IMR-90 (cell line): ENCODE measurements at regions not wholly inside any gene's neighbourhood (a gene's known extent, or its start where the extent isn't known, plus 50 kb on each side); places are given as distances from the start of the nearest gene placed in this dataset.

Experiments
- ATAC-seq: fragments of 200-7000 bp; cut with Tn5 transposase; 2 replicates; pipeline ENCODE4 v1.9.1; 2020; ENCODE audit warnings: low read depth, mild to moderate bottlenecking, moderate library complexity
- BruUV-seq: library from RNA; stranded (reverse); fragments of 400-500 nt; replicated peaks from 2 replicates; lab custom pipeline; 2021; lab: Mats Ljungman, UMichigan
- CTCF ChIA-PET: fragments of 300-600 bp; formaldehyde crosslinking; extraction: SDS; loops from one replicate; lab custom pipeline; 2021; ENCODE audit warnings: antibody characterized with exemption; lab: Yijun Ruan, JAX
- POLR2A ChIA-PET: fragments of 300-600 bp; sonication (Branson Sonifier 250); formaldehyde crosslinking; loops from one replicate; lab custom pipeline; 2022; ENCODE audit warnings: antibody characterized with exemption; ENCODE audit not compliant: unreplicated experiment; lab: Charles Lee
- DNase-seq: peaks from one replicate; pipeline ENCODE4 v3.0.0; 2013
- H2AFZ ChIP-seq: replicated peaks from 2 replicates; pipeline ENCODE3; 2013; ENCODE audit warnings: low read length, mild to moderate bottlenecking; ENCODE audit not compliant: poor library complexity
- H2AK5ac ChIP-seq: 2 replicates; pipeline ENCODE4 v1.6.1; 2013; ENCODE audit warnings: low read depth, low read length, inconsistent platforms
- H2AK9ac ChIP-seq: replicated peaks from 2 replicates; pipeline ENCODE3; 2013; ENCODE audit warnings: mild to moderate bottlenecking, low read depth, low read length, moderate library complexity; ENCODE audit not compliant: poor library complexity
- H2BK120ac ChIP-seq: 2 replicates; pipeline ENCODE4 v1.6.1; 2013; ENCODE audit warnings: low read depth, low read length, inconsistent platforms
- H2BK15ac ChIP-seq: 3 replicates; pipeline ENCODE4 v1.6.1; 2013; ENCODE audit warnings: low read depth, low read length, inconsistent platforms
- H2BK20ac ChIP-seq: 2 replicates; pipeline ENCODE4 v1.6.1; 2013; ENCODE audit warnings: low read depth, mild to moderate bottlenecking, inconsistent platforms, low read length, moderate library complexity
- H2BK5ac ChIP-seq: 2 replicates; pipeline ENCODE4 v1.6.1; 2013; ENCODE audit warnings: mild to moderate bottlenecking, low read depth, low read length, inconsistent platforms; ENCODE audit not compliant: poor library complexity, severe bottlenecking
- H3K14ac ChIP-seq: replicated peaks from 2 replicates; pipeline ENCODE4 v1.6.1; 2013; ENCODE audit warnings: low read depth, low read length, inconsistent platforms
- H3K18ac ChIP-seq: 2 replicates; pipeline ENCODE4 v1.6.1; 2013; ENCODE audit warnings: low read depth, low read length, control low read depth
- H3K23ac ChIP-seq: 2 replicates; pipeline ENCODE4 v1.6.1; 2013; ENCODE audit warnings: low read depth, low read length, inconsistent platforms
- H3K27ac ChIP-seq: 2 replicates; pipeline ENCODE4 v1.5.1; 2013; ENCODE audit warnings: mild to moderate bottlenecking, control low read depth, low read length; ENCODE audit not compliant: insufficient read depth
- H3K27me3 ChIP-seq: 2 replicates; pipeline ENCODE4 v1.6.1; 2013; ENCODE audit warnings: low read length; ENCODE audit not compliant: control insufficient read depth, insufficient read depth
- H3K36me3 ChIP-seq: 2 replicates; pipeline ENCODE4 v1.6.1; 2013; ENCODE audit warnings: low read length, mixed read lengths; ENCODE audit not compliant: control insufficient read depth, insufficient read depth
- H3K4ac ChIP-seq: 2 replicates; pipeline ENCODE4 v1.6.1; 2013; ENCODE audit warnings: low read depth, low read length, inconsistent platforms
- H3K4me1 ChIP-seq: 2 replicates; pipeline ENCODE4 v1.6.1; 2013; ENCODE audit warnings: low read length, mixed read lengths; ENCODE audit not compliant: control insufficient read depth, insufficient read depth
- H3K4me2 ChIP-seq: 2 replicates; pipeline ENCODE4 v1.6.1; 2013; ENCODE audit warnings: low read depth, mild to moderate bottlenecking, control low read depth, low read length, moderate library complexity
- H3K4me3 ChIP-seq: 2 replicates; pipeline ENCODE4 v1.5.1; 2013; ENCODE audit warnings: low read depth, mild to moderate bottlenecking, control low read depth, low read length, moderate library complexity; ENCODE audit not compliant: insufficient read depth
- H3K56ac ChIP-seq: 2 replicates; pipeline ENCODE4 v1.6.1; 2013; ENCODE audit warnings: low read length, inconsistent platforms; ENCODE audit not compliant: insufficient read depth; ENCODE audit errors: extremely low read depth
- H3K79me1 ChIP-seq, 2 experiments: 2 replicates each; pipeline ENCODE4 v1.6.1; 2013; ENCODE audit warnings: low read length in 2 of 2, inconsistent platforms in 1 of 2, low read depth in 1 of 2
- H3K9ac ChIP-seq: 2 replicates; pipeline ENCODE4 v1.6.1; 2013; ENCODE audit warnings: low read depth, low read length, control low read depth
- H3K9me1 ChIP-seq: 2 replicates; pipeline ENCODE4 v1.6.1; 2013; ENCODE audit warnings: low read length, inconsistent platforms; ENCODE audit not compliant: insufficient read depth
- H3K9me3 ChIP-seq: 2 replicates; pipeline ENCODE4 v1.6.1; 2013; ENCODE audit warnings: low read length; ENCODE audit not compliant: control insufficient read depth, insufficient read depth
- H4K20me1 ChIP-seq: 2 replicates; pipeline ENCODE4 v1.6.1; 2013; ENCODE audit warnings: low read length, inconsistent platforms; ENCODE audit not compliant: insufficient read depth
- H4K5ac ChIP-seq: 2 replicates; pipeline ENCODE4 v1.6.1; 2013; ENCODE audit warnings: mild to moderate bottlenecking, low read depth, low read length, control low read depth
- H4K8ac ChIP-seq, 2 experiments: 2 replicates each; pipeline ENCODE4 v1.6.1; 2013; ENCODE audit warnings: low read depth in 2 of 2, low read length in 2 of 2, control low read depth in 1 of 2, inconsistent platforms in 1 of 2
- H4K91ac ChIP-seq: 2 replicates; pipeline ENCODE4 v1.6.1; 2013; ENCODE audit warnings: low read depth, low read length, inconsistent platforms; ENCODE audit not compliant: insufficient read depth
- BHLHE40 ChIP-seq: fragments of 150-350 bp; IDR thresholded peaks from 2 replicates; pipeline ENCODE4 v1.6.1; 2016; ENCODE audit warnings: mild to moderate bottlenecking, low read depth, low read length
- CEBPB ChIP-seq: IDR thresholded peaks from 2 replicates; pipeline ENCODE4 v1.6.1; 2012; ENCODE audit warnings: low read depth, low read length, improper control_type of control experiment
- CHD1 ChIP-seq: IDR thresholded peaks from 2 replicates; pipeline ENCODE4 v1.6.1; 2012; ENCODE audit warnings: low read depth, low read length, improper control_type of control experiment
- MAFK ChIP-seq: IDR thresholded peaks from 2 replicates; pipeline ENCODE4 v1.6.1; 2012; ENCODE audit warnings: low read depth, low read length, improper control_type of control experiment
- MXI1 ChIP-seq: IDR thresholded peaks from 2 replicates; pipeline ENCODE4 v1.6.1; 2012; ENCODE audit warnings: low read depth, mild to moderate bottlenecking, low read length, moderate library complexity, borderline replicate concordance
- NFE2L2 ChIP-seq: fragments of 150-350 bp; IDR thresholded peaks from 2 replicates; pipeline ENCODE4 v1.6.1; 2016; ENCODE audit warnings: low read depth, mild to moderate bottlenecking, low read length
- POLR2A ChIP-seq: IDR thresholded peaks from 2 replicates; pipeline ENCODE4 v1.6.1; 2012; ENCODE audit warnings: mild to moderate bottlenecking, low read depth, low read length
- RAD21 ChIP-seq: IDR thresholded peaks from 2 replicates; pipeline ENCODE4 v1.6.1; 2012; ENCODE audit warnings: low read length, improper control_type of control experiment
- RCOR1 ChIP-seq: IDR thresholded peaks from 2 replicates; pipeline ENCODE4 v1.6.1; 2012; ENCODE audit warnings: mild to moderate bottlenecking, low read length, improper control_type of control experiment; ENCODE audit not compliant: insufficient replicate concordance
- RFX5 ChIP-seq: IDR thresholded peaks from 2 replicates; pipeline ENCODE4 v1.8.0; 2012; ENCODE audit warnings: low read depth, mild to moderate bottlenecking, low read length, moderate library complexity
- SMC3 ChIP-seq: fragments of 150-350 bp; IDR thresholded peaks from 2 replicates; pipeline ENCODE4 v1.6.1; 2016; ENCODE audit warnings: low read depth, mild to moderate bottlenecking, antibody characterized with exemption, low read length, moderate library complexity
- WGBS, 2 experiments: methylation state at CpG; one replicate each; pipeline versions ENCODE4 v1.1.5 to v1.1.7; 2013; ENCODE audit warnings: missing lambda C conversion rate in 2 of 2; ENCODE audit not compliant: insufficient read length in 1 of 2; ENCODE audit errors: extremely low coverage in 2 of 2; 5-methylcytosine and 5-hydroxymethylcytosine counted together
- dilution Hi-C: fragments of 300-500 bp; cut with HindIII; formaldehyde crosslinking; loops from one replicate; pipeline ENCODE4 v1.14.3; 2018; ENCODE audit warnings: low sequenced_read_pairs; ENCODE audit not compliant: unreplicated experiment
- in situ Hi-C: fragments of 300-500 bp; cut with MboI; formaldehyde crosslinking; loops from 3 replicates; pipeline ENCODE4 v1.14.3; 2019; ENCODE audit warnings: low sequenced_read_pairs, inconsistent platforms, mixed read lengths
- intact Hi-C: fragments of 100-400 bp; cut with micrococcal nuclease; formaldehyde crosslinking; loops from 2 replicates; pipeline ENCODE4 v1.10.0; 2022
- TF ChIP-seq, protein P1 (sequence below): conservative IDR thresholded peaks from 2 replicates; pipeline ENCODE4 v1.5.1; 2012; ENCODE audit warnings: mild to moderate bottlenecking, low read depth, low read length, improper control_type of control experiment
- TF ChIP-seq, protein P2 (sequence below): fragments of 150-350 bp; IDR thresholded peaks from 2 replicates; pipeline ENCODE4 v1.6.1; 2017; ENCODE audit warnings: mild to moderate bottlenecking, antibody characterized with exemption, low read length, low read depth

DNA sequence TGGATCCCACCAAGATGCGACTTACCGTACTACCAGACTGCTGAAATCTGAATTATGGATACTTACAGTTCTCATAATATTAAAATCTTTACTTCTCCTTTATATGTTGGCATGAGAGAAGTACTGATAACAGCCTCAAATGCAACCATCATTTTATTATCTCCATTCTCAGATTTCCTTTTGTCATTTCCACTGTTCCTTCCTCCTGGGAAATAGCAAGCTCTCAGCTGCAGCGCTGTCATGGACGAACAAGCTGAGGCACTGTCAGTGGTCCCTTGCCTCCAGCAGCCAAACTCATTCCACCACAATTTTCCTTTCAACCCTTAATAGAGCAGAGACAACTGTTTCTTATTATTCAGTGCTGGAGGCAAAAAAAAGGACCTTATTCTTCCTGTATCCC is 478.4 kb downstream of the ARL4A start:
- WGBS, 2 experiments, result 40% methylated on average over 1 of the region's 4 CpGs; no CpG with 5 or more reads in 1 of the 2 experiments
- no peak overlapping the region for H3K14ac ChIP-seq
- no peak overlapping the region for H4K8ac ChIP-seq
- intact Hi-C loops, result no loop called here
- no peak overlapping the region for H2AFZ ChIP-seq
- H2AK9ac ChIP-seq, result no peak overlapping the region
- TF ChIP-seq BHLHE40 (no peak), RFX5 (no peak), RAD21 (no peak), CEBPB (no peak), SMC3 (no peak), RCOR1 (no peak), NFE2L2 (no peak), MAFK (no peak), POLR2A (no peak), MXI1 (no peak), CHD1 (no peak)
- TF ChIP-seq, protein P1, sequence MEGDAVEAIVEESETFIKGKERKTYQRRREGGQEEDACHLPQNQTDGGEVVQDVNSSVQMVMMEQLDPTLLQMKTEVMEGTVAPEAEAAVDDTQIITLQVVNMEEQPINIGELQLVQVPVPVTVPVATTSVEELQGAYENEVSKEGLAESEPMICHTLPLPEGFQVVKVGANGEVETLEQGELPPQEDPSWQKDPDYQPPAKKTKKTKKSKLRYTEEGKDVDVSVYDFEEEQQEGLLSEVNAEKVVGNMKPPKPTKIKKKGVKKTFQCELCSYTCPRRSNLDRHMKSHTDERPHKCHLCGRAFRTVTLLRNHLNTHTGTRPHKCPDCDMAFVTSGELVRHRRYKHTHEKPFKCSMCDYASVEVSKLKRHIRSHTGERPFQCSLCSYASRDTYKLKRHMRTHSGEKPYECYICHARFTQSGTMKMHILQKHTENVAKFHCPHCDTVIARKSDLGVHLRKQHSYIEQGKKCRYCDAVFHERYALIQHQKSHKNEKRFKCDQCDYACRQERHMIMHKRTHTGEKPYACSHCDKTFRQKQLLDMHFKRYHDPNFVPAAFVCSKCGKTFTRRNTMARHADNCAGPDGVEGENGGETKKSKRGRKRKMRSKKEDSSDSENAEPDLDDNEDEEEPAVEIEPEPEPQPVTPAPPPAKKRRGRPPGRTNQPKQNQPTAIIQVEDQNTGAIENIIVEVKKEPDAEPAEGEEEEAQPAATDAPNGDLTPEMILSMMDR, result no peak
- TF ChIP-seq, protein P2, sequence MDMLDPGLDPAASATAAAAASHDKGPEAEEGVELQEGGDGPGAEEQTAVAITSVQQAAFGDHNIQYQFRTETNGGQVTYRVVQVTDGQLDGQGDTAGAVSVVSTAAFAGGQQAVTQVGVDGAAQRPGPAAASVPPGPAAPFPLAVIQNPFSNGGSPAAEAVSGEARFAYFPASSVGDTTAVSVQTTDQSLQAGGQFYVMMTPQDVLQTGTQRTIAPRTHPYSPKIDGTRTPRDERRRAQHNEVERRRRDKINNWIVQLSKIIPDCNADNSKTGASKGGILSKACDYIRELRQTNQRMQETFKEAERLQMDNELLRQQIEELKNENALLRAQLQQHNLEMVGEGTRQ, result no peak
- H3K56ac ChIP-seq, result no peak overlapping the region
- H3K36me3 ChIP-seq, result no peaks in the 10 kb centered on the region
- no peaks in the 10 kb centered on the region for H3K9me1 ChIP-seq
- no peak overlapping the region for H2BK20ac ChIP-seq
- H3K27me3 ChIP-seq, result no peaks in the 10 kb centered on the region
- ATAC-seq (no peak), DNase-seq (no peak)
- H4K20me1 ChIP-seq, result no peaks in the 10 kb centered on the region
- no TSS peak for BruUV-seq
- H3K23ac ChIP-seq, result no peak overlapping the region
- no peak overlapping the region for H2BK5ac ChIP-seq
- dilution Hi-C loops, result no loop called here
- H3K9me3 ChIP-seq, result no peaks in the 10 kb centered on the region
- ChIA-PET CTCF (no interaction called here), POLR2A (no interaction called here)
- in situ Hi-C loops, result no loop called here
- H3K4ac ChIP-seq, result no peak overlapping the region
- no peak overlapping the region for H3K18ac ChIP-seq
- H3K4me3 ChIP-seq, result no peak overlapping the region
- H3K4me2 ChIP-seq, result no peak overlapping the region
- H3K27ac ChIP-seq, result no peak overlapping the region
- no peaks in the 10 kb centered on the region for H3K79me1 ChIP-seq
- no peak overlapping the region for H2BK120ac ChIP-seq
- no peak overlapping the region for H2AK5ac ChIP-seq
- H4K91ac ChIP-seq, result no peak overlapping the region
- H4K5ac ChIP-seq, result no peak overlapping the region
- no peak overlapping the region for H3K9ac ChIP-seq
- no peak overlapping the region for H2BK15ac ChIP-seq
- no peaks in the 10 kb centered on the region for H3K4me1 ChIP-seq
